NCI-H2029 (cell line): ENCODE measurements at regions not wholly inside any gene's neighbourhood (a gene's known extent, or its start where the extent isn't known, plus 50 kb on each side); places are given as distances from the start of the nearest gene placed in this dataset.
"Not testable (repeated sequence)": the region's sequence is repeated elsewhere in the genome, so short reads cannot be mapped to it uniquely, and the experiment has no call there.

ENCODE experiments used
- DNase-seq: peaks from one replicate; lab custom pipeline; 2025; lab: John Stamatoyannopoulos, UW

DNA sequence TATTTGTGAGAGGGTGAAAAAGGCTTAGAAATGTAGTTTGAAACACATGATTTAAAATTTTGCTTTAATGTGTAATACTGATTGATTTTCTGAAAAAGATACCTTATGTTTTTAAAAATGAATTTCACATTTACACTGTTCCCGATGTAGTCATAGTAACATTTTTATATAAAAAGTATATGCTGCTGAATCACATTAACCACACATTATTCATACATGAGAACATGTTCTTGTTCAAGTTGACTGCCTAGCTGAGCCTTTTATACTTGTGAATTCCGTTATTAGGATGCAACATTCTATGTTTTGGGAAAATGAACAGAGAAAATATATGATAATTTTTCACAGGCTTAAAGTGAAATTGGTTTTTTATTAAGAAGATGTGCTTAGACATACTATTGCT lies 461.1 kb upstream of the NUDT12 start:
- DNase-seq: no peak

DNA sequence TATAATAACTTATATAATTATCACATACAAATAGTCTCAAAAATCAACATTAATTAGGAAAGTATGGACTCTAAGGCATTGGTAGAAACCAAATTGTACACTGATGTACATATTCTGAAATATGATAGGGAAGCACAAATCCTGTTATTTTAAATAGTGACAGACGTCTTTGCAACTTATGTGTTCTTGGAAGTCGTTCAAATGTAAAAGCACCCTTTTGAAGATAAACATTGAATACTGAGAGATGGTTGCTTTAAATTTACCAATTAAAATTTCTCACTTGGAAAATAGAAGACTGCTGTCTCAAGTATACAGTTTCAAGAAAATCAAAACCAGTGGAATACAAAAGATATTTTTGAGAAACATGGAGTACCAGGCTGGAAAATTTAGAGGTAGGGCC lies 457.4 kb upstream of the NUDT12 start:
- no peak for DNase-seq

DNA sequence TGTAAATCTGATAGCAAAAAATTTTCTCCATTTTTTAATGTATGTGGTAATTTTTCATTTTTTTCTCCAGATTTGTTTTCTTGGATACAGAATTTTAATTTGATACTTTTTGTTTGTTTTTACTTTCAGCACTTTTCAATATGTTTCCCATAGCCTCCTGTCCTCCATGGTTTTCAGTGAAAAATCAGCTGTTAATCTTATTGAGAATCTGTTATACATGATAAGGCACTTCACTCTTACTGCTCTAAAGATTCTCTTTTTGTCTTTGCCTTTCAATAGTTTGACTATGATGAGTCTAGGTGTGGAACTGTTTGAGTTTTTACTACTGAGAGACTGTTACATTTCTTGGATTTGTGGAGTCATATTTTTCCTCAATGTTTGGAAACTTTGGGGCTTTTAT lies 455.7 kb upstream of the NUDT12 start:
- no peak for DNase-seq

DNA sequence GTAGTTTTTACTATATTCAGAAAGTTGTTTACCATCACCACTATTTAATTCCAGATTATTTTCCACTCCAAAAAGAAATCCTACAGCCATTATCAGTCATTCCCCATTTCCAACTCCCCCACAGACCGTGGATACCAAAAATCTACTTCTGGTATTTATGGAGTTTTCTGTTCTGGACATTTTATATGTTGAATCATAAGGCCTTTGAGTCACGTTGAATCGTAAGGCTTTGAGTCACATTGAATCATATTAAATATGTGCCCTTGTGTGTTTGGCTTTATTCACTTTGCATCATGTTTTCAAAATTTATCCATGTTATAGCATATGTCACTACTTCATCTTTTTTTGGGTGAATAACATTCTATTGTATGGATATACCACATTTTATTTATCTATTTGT lies 454.1 kb upstream of the NUDT12 start:
- DNase-seq: no peak

DNA sequence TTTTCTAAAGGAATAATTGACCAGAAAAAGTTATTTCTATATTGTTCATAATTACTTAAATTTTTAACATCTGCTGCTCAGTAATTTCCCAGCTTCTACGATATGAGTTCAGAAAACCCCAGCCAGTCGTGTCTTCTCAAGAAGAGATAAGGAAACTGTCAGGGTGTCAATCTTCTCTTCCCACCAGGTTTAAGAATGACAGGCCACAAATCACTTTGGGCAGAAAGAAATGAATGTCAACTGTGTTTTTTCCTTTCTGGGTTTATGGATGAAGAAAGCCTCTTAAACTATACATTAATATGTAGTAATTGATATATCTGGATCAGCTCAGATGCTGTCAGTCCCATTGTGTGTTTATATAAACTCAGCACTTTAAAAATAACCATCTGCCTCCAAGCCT lies 453.2 kb upstream of the NUDT12 start:
- no peak for DNase-seq

DNA sequence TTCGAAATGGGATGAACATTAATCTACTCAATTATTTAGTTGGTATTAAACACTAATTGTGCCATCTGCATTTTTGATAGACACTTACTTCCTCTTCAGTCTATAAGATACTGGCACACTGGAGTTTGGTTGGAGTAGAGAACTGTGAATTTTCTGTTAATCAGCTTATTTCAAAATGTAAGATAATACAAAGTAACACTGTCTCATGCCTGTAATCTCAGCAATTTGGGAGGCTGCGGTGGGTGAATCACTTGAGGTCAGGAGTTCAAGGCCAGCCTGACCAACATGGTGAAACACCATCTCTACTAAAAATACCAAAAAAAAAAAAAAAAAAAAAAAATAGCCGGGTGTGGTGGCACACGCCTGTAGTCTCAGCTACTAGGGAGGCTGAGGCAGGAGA lies 440.2 kb upstream of the NUDT12 start:
- not testable (repeated sequence) for DNase-seq

DNA sequence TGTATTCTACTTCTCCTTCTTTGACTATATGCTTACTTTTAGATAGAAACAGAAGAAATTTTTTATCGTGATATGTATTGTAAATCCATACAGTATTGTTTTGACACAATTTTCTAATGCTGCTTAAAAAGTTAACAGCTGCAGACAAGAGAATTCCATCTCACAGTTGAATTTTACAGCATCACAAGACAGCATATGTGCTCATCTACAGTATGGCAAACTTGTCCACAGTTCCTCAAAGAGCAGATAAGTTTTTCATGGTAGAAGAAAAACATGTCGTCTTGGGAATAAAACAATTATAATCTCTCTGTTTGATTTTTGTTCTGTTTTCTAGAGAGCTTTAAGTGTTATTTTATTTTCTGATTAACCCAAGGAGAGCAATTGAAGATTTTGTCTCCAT lies 438.5 kb upstream of the NUDT12 start:
- no peak for DNase-seq

DNA sequence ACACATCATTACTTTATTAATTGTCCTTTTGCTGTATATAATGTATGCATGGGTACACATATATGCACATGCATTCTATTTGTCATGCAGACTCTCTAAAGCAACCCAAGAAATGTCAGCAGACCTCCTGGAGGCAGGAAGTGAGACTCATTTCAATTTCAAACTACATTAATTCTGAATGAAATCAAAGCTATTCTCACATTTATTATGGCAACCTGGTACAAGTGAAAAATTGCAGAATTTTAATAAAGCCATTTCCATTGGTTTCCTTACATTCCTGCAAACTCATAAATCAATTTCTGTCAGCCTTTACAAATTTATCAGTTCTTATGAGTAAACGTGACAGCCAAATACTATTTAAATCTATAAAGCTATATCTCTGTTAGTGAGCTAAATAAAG lies 430.4 kb upstream of the NUDT12 start:
- no peak for DNase-seq

DNA sequence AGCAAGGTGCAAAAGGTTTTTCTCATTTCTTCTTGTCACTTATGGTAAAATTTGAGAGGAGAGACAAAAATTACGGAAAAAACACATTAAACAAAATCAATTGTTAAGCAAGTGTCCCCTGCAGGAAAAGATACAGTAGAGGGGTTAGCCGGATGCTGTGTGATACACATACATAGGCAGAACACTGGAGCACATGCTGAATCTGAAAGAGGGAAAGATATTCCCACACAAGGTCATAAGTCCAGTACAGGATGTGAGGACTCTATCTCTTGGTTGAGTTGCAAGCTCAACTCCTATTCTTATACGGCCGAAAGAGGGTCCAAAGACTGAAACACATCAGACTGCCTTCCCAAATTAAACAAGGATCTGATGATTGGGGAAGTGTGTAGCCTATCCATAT lies 427.5 kb upstream of the NUDT12 start:
- no peak for DNase-seq

DNA sequence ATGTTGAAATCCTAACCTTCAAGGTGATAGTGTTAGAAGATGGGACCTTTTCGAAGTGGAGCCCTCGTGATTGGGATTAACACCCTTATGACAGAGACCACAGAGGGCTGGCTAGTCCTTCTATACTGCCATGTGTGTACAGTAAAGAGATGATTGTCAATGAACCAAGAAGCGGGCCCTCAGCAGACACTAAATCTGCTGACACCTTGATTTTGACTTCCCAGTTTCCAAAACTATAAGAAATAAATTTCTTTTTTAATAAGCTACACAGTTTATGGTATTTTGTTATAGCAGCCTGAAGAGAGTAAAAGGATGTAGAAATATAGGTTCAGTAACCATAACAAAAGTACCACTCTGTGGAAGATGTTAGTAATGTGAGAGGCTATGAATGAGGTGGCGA lies 419.0 kb upstream of the NUDT12 start:
- no peak for DNase-seq

DNA sequence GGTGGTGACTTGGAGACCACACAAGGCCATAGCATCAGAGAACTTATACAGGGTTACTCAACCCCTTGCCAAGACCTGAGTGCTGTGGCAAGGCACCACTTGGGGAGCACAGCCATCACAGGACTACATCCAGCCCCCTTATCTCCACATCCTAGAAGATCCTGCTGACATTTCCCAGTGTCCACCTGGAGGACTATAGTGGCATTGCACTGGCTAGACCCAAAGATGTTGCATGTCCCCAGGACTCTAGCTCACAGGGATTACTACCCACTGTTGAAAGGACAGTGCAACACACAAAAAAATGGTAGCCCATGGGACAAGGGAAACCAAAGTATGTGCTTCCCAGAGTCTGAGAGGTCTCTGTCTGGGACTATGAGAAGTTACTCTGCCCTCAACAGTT lies 411.1 kb upstream of the NUDT12 start:
- no peak for DNase-seq

DNA sequence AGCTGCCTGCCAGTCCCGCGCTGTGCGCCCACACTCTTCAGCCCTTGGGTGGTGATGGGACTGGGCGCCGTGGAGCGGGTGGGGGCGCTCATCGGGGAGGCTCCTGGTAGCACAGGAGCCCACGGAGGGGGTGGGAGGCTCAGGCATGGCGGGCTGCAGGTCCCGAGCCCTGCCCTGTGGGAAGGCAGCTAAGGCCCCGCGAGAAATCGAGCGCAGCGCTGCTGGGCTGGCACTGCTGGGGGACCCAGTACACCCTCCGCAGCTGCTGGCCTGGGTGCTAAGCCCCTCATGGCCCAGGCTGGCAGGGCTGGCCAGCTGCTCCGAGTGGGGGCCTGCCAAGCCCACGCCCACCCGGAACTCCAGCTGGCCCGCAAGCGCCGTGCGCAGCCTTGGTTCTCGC lies 403.7 kb upstream of the NUDT12 start:
- not testable (repeated sequence) for DNase-seq

DNA sequence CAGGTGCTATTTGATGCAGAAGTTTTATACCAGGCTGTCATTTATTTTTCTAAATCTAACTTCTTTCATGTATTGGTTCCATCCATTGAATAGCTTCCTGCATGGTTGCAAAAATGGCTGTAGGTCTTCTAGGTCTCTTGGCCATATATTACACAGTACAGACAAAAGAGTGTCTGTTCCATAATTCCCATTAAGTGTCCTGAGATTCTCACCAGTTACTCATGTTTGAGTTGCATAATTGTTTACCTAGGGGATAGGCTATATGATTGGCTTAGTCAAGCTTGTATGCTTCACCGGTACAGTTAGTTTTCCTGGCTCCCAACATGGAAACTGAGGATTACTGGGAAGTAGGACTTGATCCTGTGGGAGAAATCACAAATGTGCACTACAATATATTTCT lies 399.4 kb upstream of the NUDT12 start:
- DNase-seq: no peak

DNA sequence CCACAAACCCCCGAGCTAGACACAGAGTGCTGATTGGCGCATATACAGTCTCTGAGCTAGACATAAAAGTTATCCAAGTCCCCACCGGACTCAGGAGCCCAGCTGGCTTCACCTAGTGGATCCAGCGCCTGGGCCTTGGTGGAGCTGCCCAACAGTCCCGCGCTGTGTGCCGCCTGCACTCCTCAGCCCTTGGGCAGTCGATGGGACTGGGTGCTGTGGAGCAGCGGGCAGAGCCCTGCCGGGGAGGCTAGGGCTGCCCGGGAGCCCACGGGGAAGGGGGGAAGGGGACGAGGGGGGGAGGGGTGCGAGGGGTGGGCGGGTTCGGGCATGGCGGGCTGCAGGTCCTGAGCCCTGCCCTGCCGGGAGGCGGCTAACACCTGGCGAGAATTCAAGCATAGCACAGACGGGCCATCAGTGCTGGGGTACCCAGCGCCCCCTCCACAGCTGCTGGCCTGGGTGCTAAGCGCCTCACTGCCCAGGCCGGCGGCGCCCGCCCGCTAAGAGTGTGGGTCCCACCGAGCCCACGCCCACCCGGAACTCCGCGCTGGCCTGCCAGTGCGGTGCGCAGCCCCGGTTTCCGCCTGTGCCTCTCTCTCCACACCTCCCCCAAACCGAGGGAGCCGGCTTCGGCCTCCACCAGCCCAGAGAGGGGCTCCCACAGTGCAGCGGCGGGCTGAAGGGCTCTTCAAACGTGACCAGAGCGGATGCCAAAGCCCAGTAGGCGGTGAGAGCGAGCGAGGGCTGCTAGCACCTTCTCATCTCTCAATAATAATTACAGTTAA lies 391.2 kb upstream of the NUDT12 start:
- no peak for DNase-seq

DNA sequence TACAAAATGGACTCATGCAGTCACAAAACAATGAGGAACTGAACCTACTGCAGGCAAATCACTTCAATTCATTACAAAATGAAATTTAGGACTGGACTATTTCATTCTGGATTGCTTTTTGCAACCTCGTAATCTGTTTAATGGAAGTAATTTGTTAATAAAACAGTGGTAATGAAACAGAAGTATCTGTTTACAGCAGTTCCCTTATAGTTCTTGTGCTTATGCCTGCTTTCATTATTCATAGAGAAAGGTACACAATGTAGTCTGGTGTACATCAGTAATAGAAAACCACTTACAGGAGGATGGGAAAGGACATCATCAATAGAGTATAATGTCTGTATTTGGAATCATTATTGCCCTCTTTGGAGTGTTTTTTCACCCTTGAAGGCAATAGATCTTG lies 389.2 kb upstream of the NUDT12 start:
- DNase-seq: no peak

DNA sequence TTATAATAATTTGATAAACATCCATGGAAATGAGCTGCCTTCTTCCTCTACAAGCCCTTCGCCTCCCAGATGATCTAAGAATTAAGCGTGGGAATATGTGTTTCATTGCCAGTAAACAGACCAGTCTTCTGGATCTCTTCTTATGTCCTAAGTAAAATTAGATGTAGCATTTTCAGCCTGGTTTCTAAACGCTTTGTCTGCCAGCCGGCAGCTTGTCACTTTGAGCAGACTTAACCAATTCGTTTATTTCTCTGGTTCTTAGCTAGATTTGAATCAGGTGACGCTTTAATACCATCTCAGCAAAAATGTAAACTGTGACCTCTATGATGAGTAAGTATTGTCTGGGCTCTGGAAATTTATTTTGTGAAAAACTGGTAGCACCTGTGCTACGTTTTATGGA lies 380.6 kb upstream of the NUDT12 start:
- no peak for DNase-seq

DNA sequence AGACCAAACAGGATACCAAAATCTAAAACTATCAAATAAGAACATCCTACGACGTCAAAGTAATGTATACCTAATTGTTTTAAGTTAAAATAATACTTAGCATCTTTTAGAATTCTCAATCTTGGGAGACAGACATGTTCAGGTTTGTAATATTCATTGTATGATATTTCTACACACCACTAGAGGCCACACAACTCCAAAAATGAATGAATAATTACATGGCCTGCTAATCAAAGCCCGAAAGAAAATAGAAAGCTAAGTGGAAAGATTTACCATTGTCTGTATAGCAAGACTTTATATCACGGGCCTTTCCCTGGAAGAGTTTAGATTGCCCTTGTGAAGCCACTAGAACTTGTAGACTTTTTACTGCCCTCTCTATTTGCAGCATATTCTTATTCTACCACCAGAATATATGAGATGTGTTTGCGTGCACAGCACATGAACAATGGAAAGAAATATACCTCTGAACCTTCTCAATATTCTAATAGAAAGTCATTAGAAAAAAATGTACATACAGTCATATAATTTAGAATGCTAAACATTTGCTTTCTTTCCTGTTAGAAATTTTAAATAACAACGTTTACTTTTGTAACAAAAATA lies 380.1 kb upstream of the NUDT12 start:
- DNase-seq: no peak

DNA sequence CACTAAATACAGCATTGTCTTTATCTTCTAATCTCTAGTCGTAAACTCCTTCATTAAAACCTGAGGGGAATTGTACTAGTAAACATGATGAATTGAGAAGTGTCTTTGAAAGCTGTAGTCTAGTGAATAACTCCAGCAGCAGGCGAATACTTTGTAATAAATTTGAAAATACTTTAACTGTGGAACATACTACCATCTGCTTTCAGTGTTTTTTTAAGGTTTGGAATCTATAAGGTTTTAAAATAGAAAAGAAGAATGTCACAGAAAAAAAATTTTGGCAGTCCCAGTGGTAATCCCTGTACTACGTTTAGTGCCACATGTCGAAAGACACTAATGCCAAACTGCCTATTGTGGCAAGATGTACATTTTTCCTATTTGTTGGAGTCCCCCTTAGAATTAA lies 379.0 kb upstream of the NUDT12 start:
- DNase-seq: no peak

DNA sequence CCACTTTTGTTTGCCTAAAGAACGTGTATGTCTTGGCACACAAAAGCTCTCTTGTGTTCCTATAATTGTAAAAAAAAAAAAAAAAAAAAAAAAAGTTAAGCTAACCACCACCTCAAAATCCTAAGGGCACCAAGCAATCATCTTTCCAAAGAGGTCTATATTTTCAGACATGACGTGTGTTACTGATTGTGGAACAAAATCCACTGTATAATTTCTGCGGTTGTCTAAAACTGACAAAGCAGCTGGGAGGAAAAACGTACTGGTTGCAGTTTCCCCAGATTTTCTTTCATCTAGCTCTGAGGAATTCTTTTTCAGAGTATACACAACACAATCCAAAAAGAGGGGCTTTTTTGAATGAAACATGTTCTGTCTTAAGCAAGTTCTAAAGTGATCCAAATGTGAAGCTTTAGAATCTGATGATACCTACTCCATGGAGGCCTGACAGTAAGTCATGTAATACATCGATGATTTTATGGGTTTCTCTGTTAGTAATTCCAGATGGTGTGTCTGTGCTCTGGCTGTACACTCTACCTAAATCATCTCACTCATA lies 375.6 kb upstream of the NUDT12 start:
- DNase-seq: no peak

DNA sequence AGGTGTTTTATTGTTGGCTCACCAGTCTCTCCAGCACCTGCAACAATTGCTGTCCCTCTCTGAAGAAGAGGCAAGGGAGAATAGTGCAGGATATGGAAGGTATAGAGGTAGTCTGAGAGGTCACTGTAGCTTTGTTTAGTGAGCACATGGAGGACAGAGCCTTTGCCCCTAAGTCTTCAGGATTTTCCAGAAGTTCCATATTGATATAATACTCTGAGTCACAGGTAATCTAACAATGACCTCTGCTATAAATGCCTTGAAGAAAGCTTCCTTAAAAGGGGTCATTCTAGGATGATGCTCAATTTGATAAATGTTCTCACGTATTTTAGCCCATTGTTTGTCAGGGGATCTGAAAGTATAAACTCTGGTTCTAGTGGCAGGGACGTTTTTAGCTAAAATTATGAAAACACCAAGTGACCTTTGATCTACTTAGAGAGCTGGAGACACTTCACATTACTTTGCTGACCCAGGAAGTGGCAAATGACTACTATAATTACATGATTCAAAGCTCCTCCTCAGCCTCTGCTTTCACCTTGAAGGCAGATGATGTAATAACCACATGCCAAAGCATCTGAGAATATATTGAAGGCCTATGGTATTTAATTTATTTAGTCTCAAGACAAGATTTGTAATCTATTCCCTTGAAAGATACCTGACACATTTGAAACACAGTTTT lies 366.9 kb upstream of the NUDT12 start:
- DNase-seq: no peak

DNA sequence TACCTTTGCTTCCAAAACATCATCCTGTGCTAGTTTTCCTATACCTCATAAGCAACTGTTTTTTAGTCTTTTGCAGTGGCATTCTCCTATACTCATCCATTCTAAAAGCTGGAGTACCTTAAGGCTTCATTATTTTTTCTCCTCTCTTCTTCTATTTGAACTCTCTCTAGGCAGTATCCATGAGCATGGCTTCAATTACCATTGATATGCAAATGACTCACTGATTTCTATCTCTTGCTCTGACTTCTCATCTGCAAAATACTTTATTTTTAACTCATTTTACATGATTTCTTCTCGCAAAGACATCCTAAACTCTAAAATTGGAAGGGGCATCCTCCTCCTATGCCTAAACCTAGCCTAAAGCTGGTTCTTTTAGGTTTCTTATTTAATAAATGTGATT lies 365.1 kb upstream of the NUDT12 start:
- no peak for DNase-seq

DNA sequence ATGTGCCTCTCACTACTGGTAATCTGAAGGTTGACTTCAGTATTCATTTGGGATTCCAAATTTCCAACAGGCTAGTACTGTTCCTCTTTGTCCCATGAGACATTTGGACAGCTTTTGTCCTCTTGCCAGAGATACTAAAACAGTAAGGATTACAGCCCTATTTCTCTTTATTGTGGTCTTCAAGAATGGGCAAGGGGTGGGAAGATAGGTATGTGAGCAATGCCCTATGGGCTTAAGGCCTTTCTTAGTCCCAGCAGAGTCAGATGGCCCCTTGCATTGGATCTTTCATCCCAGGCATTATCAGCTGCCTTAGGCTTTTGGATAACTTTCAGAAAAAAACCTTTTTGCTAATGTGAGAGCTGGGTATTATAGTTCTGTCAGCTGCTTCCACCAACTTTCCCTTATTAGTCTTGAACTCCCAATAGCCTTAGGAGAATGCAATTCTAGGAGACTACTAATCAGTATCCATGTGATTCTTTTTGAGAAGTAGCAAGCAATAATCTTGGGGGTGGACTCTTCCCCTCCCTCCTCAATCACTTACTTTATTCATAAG lies 361.1 kb upstream of the NUDT12 start:
- DNase-seq: no peak

DNA sequence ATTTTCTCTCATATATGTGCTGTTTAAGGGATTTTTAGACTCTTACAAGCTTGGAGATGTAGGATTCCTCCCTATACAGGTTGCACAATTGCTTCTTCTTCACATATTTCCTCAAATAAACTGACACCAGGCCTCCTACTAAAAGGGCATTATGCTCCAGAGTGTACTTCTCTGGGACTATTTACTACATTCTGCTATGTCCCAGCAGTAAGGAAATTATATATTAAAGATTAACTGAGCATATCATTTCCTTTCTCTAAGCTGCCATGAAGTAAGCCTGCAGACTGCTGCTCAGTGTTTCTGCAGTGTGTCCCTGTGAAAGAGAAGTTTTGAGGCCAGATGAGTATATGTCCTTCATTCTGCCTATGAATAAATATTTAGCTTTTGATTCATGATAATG lies 356.9 kb upstream of the NUDT12 start:
- no peak for DNase-seq
